CD4-positive, alpha-beta T cell (primary cell): ENCODE measurements at regions not wholly inside any gene's neighbourhood (a gene's known extent, or its start where the extent isn't known, plus 50 kb on each side); places are given as distances from the start of the nearest gene placed in this dataset.

Experiments used
- ATAC-seq: fragments of 200-7000 bp; cut with Tn5 transposase; one replicate; pipeline ENCODE4 v1.10.0; 2022; ENCODE audit warnings: mild to moderate bottlenecking; ENCODE audit not compliant: poor library complexity
- CTCF ChIA-PET: fragments of 350-600 bp; sonication (Branson Sonifier 250); formaldehyde crosslinking; loops from one replicate; lab custom pipeline; 2021; ENCODE audit warnings: antibody characterized with exemption, inconsistent platforms; lab: Charles Lee
- POLR2A ChIA-PET: fragments of 350-600 bp; sonication (Branson Sonifier 250); formaldehyde crosslinking; loops from one replicate; lab custom pipeline; 2021; ENCODE audit warnings: antibody characterized with exemption, inconsistent platforms; lab: Charles Lee
- DNase-seq, 14 experiments: peaks; one replicate each; pipeline ENCODE4 v3.0.0-alpha.2; 2013 to 2020; ENCODE audit warnings: mixed read lengths in 2 of 14
- H3K27ac ChIP-seq, 2 donors: one replicate each; pipeline versions ENCODE4 v1.5.1 to v1.7.0; 2013; ENCODE audit warnings: low read length in 2 of 2, low read depth in 1 of 2, mild to moderate bottlenecking in 1 of 2
- H3K27me3 ChIP-seq, 2 experiments: 1 replicate in 1 of 2; 2 replicates in 1 of 2; pipeline versions ENCODE4 v1.6.1 to v1.7.0; 2013; ENCODE audit warnings: low read length in 2 of 2, control low read depth in 1 of 2, mild to moderate bottlenecking in 1 of 2, moderate library complexity in 1 of 2; ENCODE audit not compliant: insufficient read depth in 2 of 2, control insufficient read depth in 1 of 2
- H3K36me3 ChIP-seq: one replicate; pipeline ENCODE4 v1.6.1; 2013; ENCODE audit warnings: low read length, control low read depth; ENCODE audit not compliant: insufficient read depth
- H3K4me1 ChIP-seq: one replicate; pipeline ENCODE4 v1.6.1; 2013; ENCODE audit warnings: low read length, control low read depth; ENCODE audit not compliant: insufficient read depth
- H3K4me3 ChIP-seq: one replicate; pipeline ENCODE4 v1.5.1; 2013; ENCODE audit warnings: mild to moderate bottlenecking, low read length, moderate library complexity
- H3K9me3 ChIP-seq, 2 experiments: 1 replicate in 1 of 2; 2 replicates in 1 of 2; pipeline versions ENCODE4 v1.6.1 to v1.7.0; 2013; ENCODE audit warnings: low read length in 2 of 2, mild to moderate bottlenecking in 2 of 2, control low read depth in 1 of 2, moderate library complexity in 1 of 2; ENCODE audit not compliant: control insufficient read depth in 1 of 2, insufficient read depth in 1 of 2
- H3K27ac Mint-ChIP-seq: one replicate; pipeline ENCODE4 v1.8.0; 2020; ENCODE audit warnings: mixed read lengths
- H3K27me3 Mint-ChIP-seq: one replicate; pipeline ENCODE4 v1.8.0; 2021; ENCODE audit warnings: mixed read lengths
- H3K36me3 Mint-ChIP-seq: one replicate; pipeline ENCODE4 v1.8.0; 2021; ENCODE audit warnings: low read depth, mixed read lengths
- H3K4me1 Mint-ChIP-seq: one replicate; pipeline ENCODE4 v1.8.0; 2021; ENCODE audit warnings: low read depth, mixed read lengths
- H3K4me3 Mint-ChIP-seq: one replicate; pipeline ENCODE4 v1.8.0; 2020; ENCODE audit warnings: mild to moderate bottlenecking, mixed read lengths
- H3K9me3 Mint-ChIP-seq: one replicate; pipeline ENCODE4 v1.8.0; 2020; ENCODE audit warnings: mixed read lengths
- intact Hi-C, 2 experiments: fragments of 100-400 bp; cut with DNase I in 1 of 2; cut with micrococcal nuclease in 1 of 2; formaldehyde crosslinking; loops; one replicate each; pipeline versions ENCODE4 v1.15.1 to v1.9.0; 2023 to 2025; cut with DNase I, micrococcal nuclease
- TF ChIP-seq, protein P1 (sequence below): fragments of 200-600 bp; IDR thresholded peaks from one replicate; pipeline ENCODE4 v1.8.0; 2022; ENCODE audit warnings: antibody characterized with exemption, mild to moderate bottlenecking

DNA sequence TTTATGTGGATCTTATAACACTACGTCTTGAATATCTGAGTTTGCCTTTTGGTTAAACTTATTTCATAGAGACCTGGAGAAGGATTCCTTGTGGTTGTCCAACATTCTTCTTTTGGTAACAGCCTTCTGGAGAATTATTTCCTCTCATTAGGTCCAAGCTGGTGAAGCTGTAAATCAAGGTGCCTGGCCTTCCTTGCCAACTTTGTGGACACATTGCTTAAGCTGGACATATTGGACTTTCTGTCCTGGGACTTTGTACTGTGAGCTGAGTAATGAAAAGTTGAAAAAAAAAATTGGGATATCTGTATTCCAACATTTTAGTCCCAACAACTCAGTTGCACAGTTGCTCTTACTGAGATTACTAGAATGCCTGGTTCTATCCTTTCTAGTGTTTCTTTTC lies 186.2 kb downstream of the HAO1 start:
- Histone ChIP-seq H3K4me1 (no peaks in the 10 kb centered on the region), H3K27ac (no peak overlapping the region), H3K9me3 (no peaks in the 10 kb centered on the region), H3K36me3 (no peaks in the 10 kb centered on the region), H3K4me3 (no peak overlapping the region), H3K27me3 (no peaks in the 10 kb centered on the region)
- TF ChIP-seq, protein P1, sequence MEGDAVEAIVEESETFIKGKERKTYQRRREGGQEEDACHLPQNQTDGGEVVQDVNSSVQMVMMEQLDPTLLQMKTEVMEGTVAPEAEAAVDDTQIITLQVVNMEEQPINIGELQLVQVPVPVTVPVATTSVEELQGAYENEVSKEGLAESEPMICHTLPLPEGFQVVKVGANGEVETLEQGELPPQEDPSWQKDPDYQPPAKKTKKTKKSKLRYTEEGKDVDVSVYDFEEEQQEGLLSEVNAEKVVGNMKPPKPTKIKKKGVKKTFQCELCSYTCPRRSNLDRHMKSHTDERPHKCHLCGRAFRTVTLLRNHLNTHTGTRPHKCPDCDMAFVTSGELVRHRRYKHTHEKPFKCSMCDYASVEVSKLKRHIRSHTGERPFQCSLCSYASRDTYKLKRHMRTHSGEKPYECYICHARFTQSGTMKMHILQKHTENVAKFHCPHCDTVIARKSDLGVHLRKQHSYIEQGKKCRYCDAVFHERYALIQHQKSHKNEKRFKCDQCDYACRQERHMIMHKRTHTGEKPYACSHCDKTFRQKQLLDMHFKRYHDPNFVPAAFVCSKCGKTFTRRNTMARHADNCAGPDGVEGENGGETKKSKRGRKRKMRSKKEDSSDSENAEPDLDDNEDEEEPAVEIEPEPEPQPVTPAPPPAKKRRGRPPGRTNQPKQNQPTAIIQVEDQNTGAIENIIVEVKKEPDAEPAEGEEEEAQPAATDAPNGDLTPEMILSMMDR = no peak
- H3K36me3 Mint-ChIP-seq = no peaks in the 10 kb centered on the region
- H3K4me3 Mint-ChIP-seq = no peak overlapping the region
- H3K27me3 Mint-ChIP-seq = no peaks in the 10 kb centered on the region
- ChIA-PET POLR2A (no interaction called here), CTCF (no interaction called here)
- no peak for DNase-seq
- H3K9me3 Mint-ChIP-seq = peaks cover 5% of the 10 kb centered on the region
- H3K27ac Mint-ChIP-seq = no peak overlapping the region
- intact Hi-C loops = no loop called here
- H3K4me1 Mint-ChIP-seq = no peaks in the 10 kb centered on the region
- no peak for ATAC-seq

DNA sequence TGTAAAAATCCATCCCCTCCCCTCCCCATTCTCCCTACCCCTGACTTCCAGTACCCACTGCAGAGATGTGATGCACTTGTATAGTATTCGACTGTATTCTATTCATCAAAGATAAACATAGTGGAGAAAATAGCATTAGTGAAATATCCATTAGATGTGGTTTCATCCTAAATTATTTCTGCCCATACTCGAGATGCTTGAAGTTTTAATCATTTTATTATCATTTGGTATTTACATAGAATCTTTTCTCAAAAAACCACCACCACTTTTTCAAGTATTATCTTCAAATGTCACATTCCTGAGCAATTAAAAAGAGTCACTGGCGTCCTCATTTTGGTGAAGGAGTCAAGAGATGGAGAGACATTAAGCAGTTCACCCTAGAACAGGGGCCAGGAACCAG lies 181.9 kb downstream of the HAO1 start:
- Mint-ChIP-seq H3K27ac (no peak overlapping the region), H3K4me3 (no peak overlapping the region), H3K36me3 (no peaks in the 10 kb centered on the region), H3K9me3 (peaks cover 2% of the 10 kb centered on the region), H3K4me1 (no peaks in the 10 kb centered on the region), H3K27me3 (no peaks in the 10 kb centered on the region)
- no peak for DNase-seq
- Histone ChIP-seq H3K27me3 (no peaks in the 10 kb centered on the region), H3K27ac (no peak overlapping the region), H3K9me3 (no peaks in the 10 kb centered on the region), H3K4me1 (no peaks in the 10 kb centered on the region), H3K4me3 (no peak overlapping the region), H3K36me3 (no peaks in the 10 kb centered on the region)
- CTCF ChIA-PET = no interaction called here
- TF ChIP-seq, protein P1 = no peak
- POLR2A ChIA-PET = no interaction called here
- intact Hi-C loops = no loop called here
- ATAC-seq = no peak

DNA sequence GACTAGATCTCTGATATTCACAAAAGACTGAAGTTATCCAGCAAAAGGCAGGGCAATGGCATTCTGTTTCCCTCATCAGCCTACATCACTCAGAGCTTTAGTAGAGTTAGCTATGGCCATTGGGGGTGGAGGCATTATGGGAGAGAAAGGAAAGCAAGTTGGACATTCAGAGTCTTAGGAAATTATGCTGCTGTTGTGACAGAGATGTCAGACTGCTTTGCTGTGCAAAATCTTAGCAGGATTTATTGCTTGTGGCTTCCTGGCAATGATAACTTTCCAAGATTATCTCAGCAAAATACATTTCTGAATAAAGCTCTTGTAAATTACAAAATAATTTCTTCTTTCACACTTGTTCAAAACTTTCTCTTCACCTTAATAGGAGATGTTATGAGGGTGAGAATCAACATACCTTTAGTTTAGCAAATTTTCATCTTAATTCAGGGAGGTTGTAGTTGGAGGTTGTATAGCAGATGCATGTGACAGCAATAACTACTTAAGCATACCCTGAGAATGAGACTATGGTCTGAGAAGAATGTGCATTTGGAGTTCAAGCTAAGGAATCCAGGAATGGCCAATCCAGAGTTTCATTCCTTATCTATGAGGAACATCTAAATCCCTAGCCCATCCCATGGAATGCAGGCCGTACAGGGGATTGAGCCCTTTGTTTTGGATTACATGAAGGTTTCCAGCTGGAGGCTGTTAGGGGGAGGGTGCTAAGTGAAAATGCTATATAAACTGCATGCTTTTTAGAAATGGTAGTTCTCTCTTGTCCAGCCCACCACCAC lies 179.8 kb downstream of the HAO1 start:
- CTCF ChIA-PET = no interaction called here
- no peak for ATAC-seq

More for the DNA sequence above, 179.8 kb downstream of the HAO1 start:
- Histone ChIP-seq H3K27ac (no peak overlapping the region), H3K9me3 (no peaks in the 10 kb centered on the region), H3K4me3 (no peak overlapping the region), H3K36me3 (no peaks in the 10 kb centered on the region), H3K4me1 (no peaks in the 10 kb centered on the region), H3K27me3 (no peaks in the 10 kb centered on the region)
- POLR2A ChIA-PET = no interaction called here
- Mint-ChIP-seq H3K9me3 (peaks cover 2% of the 10 kb centered on the region), H3K27ac (no peak overlapping the region), H3K36me3 (no peaks in the 10 kb centered on the region), H3K4me3 (no peak overlapping the region), H3K27me3 (no peaks in the 10 kb centered on the region), H3K4me1 (no peaks in the 10 kb centered on the region)
- intact Hi-C loops = no loop called here
- DNase-seq = no peak
- TF ChIP-seq, protein P1 = no peak
